IPS-11a (cell line): ENCODE measurements at regions not wholly inside any gene's neighbourhood (a gene's known extent, or its start where the extent isn't known, plus 50 kb on each side); places are given as distances from the start of the nearest gene placed in this dataset.

Experiments
- H3K4me3 ChIP-seq: one replicate; pipeline ENCODE4 v1.5.1; 2013; ENCODE audit warnings: low read depth, low read length, control low read depth

GRCh38 chr9:79353856-79354520 is 217.8 kb upstream of the TLE4 start:
- no peak overlapping the region for H3K4me3 ChIP-seq

- no peak overlapping the region for H3K4me3 ChIP-seq
Observed at GRCh38 chr9:79357194-79357593, 214.6 kb upstream of the TLE4 start.

GRCh38 chr9:79357616-79358015 is 214.1 kb upstream of the TLE4 start:
- H3K4me3 ChIP-seq: no peak overlapping the region

- no peak overlapping the region for H3K4me3 ChIP-seq
Observed at GRCh38 chr9:79360387-79361347, 211.1 kb upstream of the TLE4 start.

GRCh38 chr9:79362100-79363081 is 209.4 kb upstream of the TLE4 start:
- H3K4me3 ChIP-seq: no peak overlapping the region

GRCh38 chr9:79369676-79370075 is 202.1 kb upstream of the TLE4 start:
- H3K4me3 ChIP-seq: no peak overlapping the region

- no peak overlapping the region for H3K4me3 ChIP-seq
Observed at GRCh38 chr9:79371301-79371700, 200.5 kb upstream of the TLE4 start.

GRCh38 chr9:79371948-79372555 is 199.7 kb upstream of the TLE4 start:
- H3K4me3 ChIP-seq: no peak overlapping the region

GRCh38 chr9:79377339-79377855 is 194.4 kb upstream of the TLE4 start:
- no peak overlapping the region for H3K4me3 ChIP-seq

GRCh38 chr9:79378107-79378506 is 193.7 kb upstream of the TLE4 start:
- H3K4me3 ChIP-seq: no peak overlapping the region

- no peak overlapping the region for H3K4me3 ChIP-seq
Observed at GRCh38 chr9:79382044-79382443, 189.7 kb upstream of the TLE4 start.

- H3K4me3 ChIP-seq: no peak overlapping the region
Observed at GRCh38 chr9:79382458-79382857, 189.3 kb upstream of the TLE4 start.

GRCh38 chr9:79383096-79383495 is 188.7 kb upstream of the TLE4 start:
- H3K4me3 ChIP-seq: no peak overlapping the region

GRCh38 chr9:79384091-79384490 is 187.7 kb upstream of the TLE4 start:
- H3K4me3 ChIP-seq: no peak overlapping the region

GRCh38 chr9:79384501-79384900 is 187.3 kb upstream of the TLE4 start:
- no peak overlapping the region for H3K4me3 ChIP-seq

GRCh38 chr9:79387101-79387835 is 184.5 kb upstream of the TLE4 start:
- no peak overlapping the region for H3K4me3 ChIP-seq

GRCh38 chr9:79390077-79390698 is 181.6 kb upstream of the TLE4 start:
- H3K4me3 ChIP-seq: no peak overlapping the region

- no peak overlapping the region for H3K4me3 ChIP-seq
Observed at GRCh38 chr9:79390781-79391770, 180.7 kb upstream of the TLE4 start.
